NCI-H146 treated with DMSO at 0.1 percent for 48 hours (cell line): ENCODE measurements at regions not wholly inside any gene's neighbourhood (a gene's known extent, or its start where the extent isn't known, plus 50 kb on each side); places are given as distances from the start of the nearest gene placed in this dataset.

Source experiments
- DNase-seq: peaks from one replicate; lab custom pipeline; 2025; ENCODE audit not compliant: unreplicated experiment; lab: John Stamatoyannopoulos, UW

GRCh38 chr6:14943116-14943515 lies 302.8 kb upstream of the JARID2 start:
- no peak for DNase-seq

- DNase-seq, result no peak
Measured at GRCh38 chr6:14944593-14944992, 301.3 kb upstream of the JARID2 start.

- no peak for DNase-seq
Measured at GRCh38 chr6:14945461-14946185, 300.2 kb upstream of the JARID2 start.

GRCh38 chr6:14946753-14947152 lies 299.1 kb upstream of the JARID2 start:
- no peak for DNase-seq

GRCh38 chr6:14948586-14949245 lies 297.2 kb upstream of the JARID2 start:
- DNase-seq, result peak; percentile 37

- no peak for DNase-seq
Measured at GRCh38 chr6:14950103-14950969, 295.5 kb upstream of the JARID2 start.

GRCh38 chr6:14950970-14951276 lies 294.9 kb upstream of the JARID2 start:
- DNase-seq, result no peak

GRCh38 chr6:14951704-14952103 lies 294.2 kb upstream of the JARID2 start:
- DNase-seq, result no peak

- DNase-seq, result no peak
Measured at GRCh38 chr6:14953836-14954235, 292.0 kb upstream of the JARID2 start.

GRCh38 chr6:14957355-14958059 lies 288.4 kb upstream of the JARID2 start:
- no peak for DNase-seq

- DNase-seq, result no peak
Measured at GRCh38 chr6:14959324-14959885, 286.5 kb upstream of the JARID2 start.

GRCh38 chr6:14964556-14965270 lies 281.2 kb upstream of the JARID2 start:
- DNase-seq, result peak; percentile 50

- no peak for DNase-seq
Measured at GRCh38 chr6:14965424-14966075, 280.3 kb upstream of the JARID2 start.

GRCh38 chr6:14966096-14966905 lies 279.6 kb upstream of the JARID2 start:
- no peak for DNase-seq

GRCh38 chr6:14966906-14967711 lies 278.8 kb upstream of the JARID2 start:
- no peak for DNase-seq

GRCh38 chr6:14968056-14968637 lies 277.7 kb upstream of the JARID2 start:
- no peak for DNase-seq

GRCh38 chr6:14969126-14969525 lies 276.7 kb upstream of the JARID2 start:
- DNase-seq, result no peak
